Stimulated activated naive CD4-positive, alpha-beta T cell treated with Interleukin-2 at 50 U/mL for 16 hours (primary cell): ENCODE measurements at regions not wholly inside any gene's neighbourhood (a gene's known extent, or its start where the extent isn't known, plus 50 kb on each side); places are given as distances from the start of the nearest gene placed in this dataset.

Experiments
- DNase-seq: peaks from one replicate; lab custom pipeline; 2025; lab: John Stamatoyannopoulos, UW

GRCh38 chr18:24831081-24831480, 370.6 kb downstream of the HRH4 start:
- DNase-seq = no peak

- no peak for DNase-seq
Measured at GRCh38 chr18:24831871-24832665, 371.6 kb downstream of the HRH4 start.

- DNase-seq = no peak
Measured at GRCh38 chr18:24835751-24836150, 375.3 kb downstream of the HRH4 start.

DNA sequence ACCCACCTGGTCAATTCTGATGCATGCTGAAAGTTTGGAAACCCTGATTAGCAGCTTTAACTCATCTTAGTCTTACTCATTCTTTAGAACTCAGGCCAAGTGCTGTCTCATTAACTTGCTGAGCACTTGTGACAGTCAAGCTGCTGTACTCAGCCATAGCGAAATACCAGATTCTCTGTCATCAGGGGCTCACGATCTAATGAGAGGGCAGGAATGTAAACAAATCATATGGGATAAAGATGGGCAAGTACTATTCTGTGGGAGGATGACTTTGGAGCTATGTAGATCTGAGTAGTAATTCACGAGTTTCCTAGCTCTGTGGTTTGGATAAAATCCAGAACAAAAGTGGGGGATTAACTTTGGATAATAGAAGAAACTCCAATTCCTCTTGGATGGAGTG, 376.6 kb downstream of the HRH4 start:
- no peak for DNase-seq

GRCh38 chr18:24840051-24840450, 379.6 kb downstream of the HRH4 start:
- DNase-seq = no peak

DNA sequence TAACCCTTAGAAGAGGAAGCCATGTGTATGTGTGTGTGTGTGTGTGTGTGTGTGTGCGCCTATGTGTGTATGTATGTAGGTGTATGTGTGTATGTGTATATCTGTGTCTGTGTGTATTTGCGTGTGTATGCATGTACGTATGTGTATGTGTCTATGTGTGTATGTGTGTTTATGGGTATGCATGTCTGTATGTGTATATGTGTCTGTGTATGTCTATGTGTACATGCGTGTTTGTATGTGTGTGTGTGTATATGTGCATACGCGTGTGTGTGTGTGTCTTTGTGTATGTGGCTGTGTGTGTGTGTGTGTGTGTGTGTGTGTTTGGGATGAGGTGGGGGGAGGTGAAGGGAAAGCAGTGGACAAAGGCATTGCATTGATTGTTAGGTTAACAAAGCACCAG, 380.2 kb downstream of the HRH4 start:
- DNase-seq = no peak

GRCh38 chr18:24841536-24841935, 381.1 kb downstream of the HRH4 start:
- no peak for DNase-seq

GRCh38 chr18:24843123-24843522, 382.7 kb downstream of the HRH4 start:
- no peak for DNase-seq

DNA sequence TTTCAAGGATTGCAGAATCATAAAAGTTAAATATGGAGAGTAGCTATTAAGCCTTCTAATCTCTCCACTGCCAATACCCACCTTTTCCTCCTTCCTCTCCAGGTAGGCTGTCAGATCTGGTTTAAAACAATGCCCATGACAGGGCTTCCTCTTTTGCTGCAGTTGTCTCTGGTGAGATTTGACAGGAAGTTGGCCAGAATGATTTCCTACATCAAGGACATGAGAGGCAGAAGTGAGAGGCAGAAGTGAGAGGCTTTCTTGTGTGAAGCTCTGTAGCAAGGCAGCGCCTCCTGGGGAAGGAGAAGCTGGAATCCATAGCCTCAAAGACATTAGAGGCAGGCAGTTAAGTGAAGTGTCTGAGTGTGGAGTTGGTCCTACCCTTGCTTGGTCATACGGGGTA, 385.7 kb downstream of the HRH4 start:
- DNase-seq = no peak

DNA sequence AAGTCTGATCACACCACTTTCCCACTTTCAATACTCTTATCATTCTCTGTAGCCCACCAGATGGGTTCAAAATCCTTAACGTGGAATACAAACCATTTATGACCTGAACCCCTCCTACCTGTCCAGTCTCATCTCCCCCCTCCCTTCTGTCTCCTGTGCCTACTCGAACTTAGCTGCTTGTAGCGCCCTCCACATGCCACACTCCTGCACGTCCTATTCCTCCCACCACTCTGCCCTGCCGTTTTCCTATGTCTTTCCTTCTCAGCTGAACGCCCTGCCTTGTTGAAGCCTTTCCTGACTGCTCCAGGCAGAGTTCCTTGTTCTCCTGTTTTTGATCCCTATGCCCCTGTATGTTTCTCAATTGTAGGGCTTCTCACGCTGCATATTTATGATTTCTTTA, 390.1 kb downstream of the HRH4 start:
- no peak for DNase-seq

GRCh38 chr18:24853076-24853475, 392.6 kb downstream of the HRH4 start:
- DNase-seq = no peak

- DNase-seq = no peak
Measured at GRCh38 chr18:24860978-24861680, 400.7 kb downstream of the HRH4 start.

DNA sequence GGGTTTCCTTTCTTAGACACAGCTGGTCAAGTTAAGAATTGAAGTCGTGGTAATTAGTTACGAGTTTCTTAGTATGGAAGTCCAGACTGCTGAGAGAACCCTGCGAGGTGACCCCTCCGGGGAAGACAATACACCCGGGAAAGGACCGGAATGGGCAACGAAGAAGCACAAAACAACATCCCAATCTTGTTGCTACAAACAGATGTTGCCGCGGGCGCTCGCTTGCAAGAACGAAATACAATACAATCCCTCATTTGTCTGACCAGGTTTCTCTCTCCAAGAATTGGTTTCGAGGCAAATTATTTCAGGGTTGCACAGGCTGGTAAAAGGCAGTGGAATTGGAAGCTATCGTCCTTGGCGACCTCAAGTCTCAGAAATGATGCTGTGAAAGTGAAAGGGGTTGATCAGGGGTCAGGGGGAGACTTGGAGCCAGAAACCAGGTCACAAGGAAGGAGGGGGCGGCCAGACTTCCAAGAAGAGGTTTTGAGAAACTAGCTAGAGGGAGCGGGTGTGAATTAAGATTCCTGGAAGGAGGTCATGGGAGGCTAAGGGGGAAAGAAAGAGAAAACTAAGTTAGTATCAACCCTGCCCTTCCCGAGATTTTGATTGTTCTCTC, 401.9 kb downstream of the HRH4 start:
- no peak for DNase-seq

DNA sequence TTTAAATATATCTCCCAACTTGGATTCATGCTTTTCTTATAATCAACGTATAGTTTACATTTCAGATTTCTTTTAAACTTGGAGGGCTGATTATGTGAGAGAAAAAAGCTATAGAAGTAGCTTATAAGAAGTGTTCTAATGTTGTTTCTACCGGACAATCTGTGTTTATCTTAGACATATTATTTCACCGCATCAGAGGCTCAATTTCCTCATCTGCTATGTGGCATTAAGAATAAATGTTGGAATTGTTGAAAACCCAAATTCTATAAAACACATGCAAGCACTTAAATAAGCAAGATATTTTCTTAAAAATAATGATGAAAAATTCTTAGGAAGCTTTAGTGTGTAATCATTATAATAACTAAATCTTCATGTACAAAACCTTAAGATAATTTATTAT, 407.9 kb downstream of the HRH4 start:
- no peak for DNase-seq

DNA sequence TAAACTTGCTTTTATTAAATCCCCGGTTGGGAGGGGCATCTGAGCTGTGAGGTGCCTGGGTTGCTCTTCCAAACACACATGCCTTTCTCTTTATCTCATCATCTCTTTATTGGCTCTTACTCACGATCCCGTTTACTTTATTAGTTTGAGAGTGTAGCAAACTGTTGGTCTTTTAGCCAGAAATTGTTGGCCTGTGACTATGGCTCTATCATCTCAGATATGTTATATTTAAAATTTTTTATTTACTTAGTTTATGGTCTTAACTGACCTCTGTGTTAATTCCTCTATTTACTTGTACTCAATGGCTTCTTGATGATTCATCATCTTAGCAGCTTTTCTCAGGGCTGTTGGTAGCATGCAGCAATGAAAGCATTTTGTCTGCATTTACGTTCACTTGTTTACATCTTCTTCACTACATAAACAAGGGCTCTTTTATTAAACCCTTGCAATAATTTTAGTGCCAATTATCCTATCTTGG, 408.4 kb downstream of the HRH4 start:
- DNase-seq = no peak

- no peak for DNase-seq
Measured at GRCh38 chr18:24869285-24869684, 408.8 kb downstream of the HRH4 start.

GRCh38 chr18:24875286-24875685, 414.8 kb downstream of the HRH4 start:
- DNase-seq = no peak

GRCh38 chr18:24875777-24876176, 415.3 kb downstream of the HRH4 start:
- no peak for DNase-seq

GRCh38 chr18:24876266-24876665, 415.8 kb downstream of the HRH4 start:
- no peak for DNase-seq

GRCh38 chr18:24877066-24877465, 416.6 kb downstream of the HRH4 start:
- no peak for DNase-seq

GRCh38 chr18:24877546-24877945, 417.1 kb downstream of the HRH4 start:
- no peak for DNase-seq

- DNase-seq = no peak
Measured at GRCh38 chr18:24878289-24878688, 417.9 kb downstream of the HRH4 start.

GRCh38 chr18:24885276-24885675, 424.8 kb downstream of the HRH4 start:
- DNase-seq = no peak
